Endometrium (tissue), 2 donors: ENCODE measurements at regions not wholly inside any gene's neighbourhood (a gene's known extent, or its start where the extent isn't known, plus 50 kb on each side); places are given as distances from the start of the nearest gene placed in this dataset.

Experiments used
- FAIRE-seq: peaks from 2 replicates; lab custom pipeline; 2012; peaks lifted over from hg19 to GRCh38; lab: Jason Lieb, UNC
- donor health status: control.
- donor health status: control.

GRCh38 chr10:131803860-131804425, 96.9 kb upstream of the PPP2R2D start:
- no peak for FAIRE-seq

DNA sequence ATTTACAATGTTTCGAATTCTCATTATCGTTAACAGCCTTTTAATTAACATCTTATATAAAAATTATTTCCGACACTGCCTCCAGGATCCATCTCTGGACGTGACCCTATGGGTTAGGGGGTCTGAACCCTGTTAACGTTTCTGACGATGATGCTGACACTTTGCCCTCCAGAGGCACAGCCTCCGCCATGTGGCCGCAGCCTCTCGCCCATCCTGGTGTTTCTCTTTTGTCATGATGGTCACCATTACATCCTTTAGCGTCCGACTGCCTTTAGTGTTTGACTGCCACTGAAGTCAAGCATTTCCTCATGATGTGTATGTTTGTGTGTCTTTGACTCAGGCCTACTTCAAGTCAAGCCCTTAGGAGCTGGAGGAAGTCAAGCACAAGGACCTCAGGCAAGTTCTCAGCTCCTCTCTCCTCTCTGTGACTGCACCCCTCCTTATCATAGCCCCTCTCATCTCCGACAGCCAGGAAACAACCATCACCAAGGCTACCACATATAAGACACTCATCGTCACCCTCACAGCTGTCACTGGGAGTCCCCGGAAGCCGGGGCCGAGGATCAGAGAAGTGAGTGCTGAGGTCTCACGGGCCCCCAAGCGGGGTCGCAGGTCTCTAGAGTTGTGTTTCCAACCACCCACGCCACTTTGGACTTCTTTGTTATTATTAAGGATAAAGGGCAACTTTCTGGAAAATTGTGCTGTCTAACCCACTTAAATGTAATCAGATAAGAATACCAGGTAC, 96.1 kb upstream of the PPP2R2D start:
- no peak for FAIRE-seq

DNA sequence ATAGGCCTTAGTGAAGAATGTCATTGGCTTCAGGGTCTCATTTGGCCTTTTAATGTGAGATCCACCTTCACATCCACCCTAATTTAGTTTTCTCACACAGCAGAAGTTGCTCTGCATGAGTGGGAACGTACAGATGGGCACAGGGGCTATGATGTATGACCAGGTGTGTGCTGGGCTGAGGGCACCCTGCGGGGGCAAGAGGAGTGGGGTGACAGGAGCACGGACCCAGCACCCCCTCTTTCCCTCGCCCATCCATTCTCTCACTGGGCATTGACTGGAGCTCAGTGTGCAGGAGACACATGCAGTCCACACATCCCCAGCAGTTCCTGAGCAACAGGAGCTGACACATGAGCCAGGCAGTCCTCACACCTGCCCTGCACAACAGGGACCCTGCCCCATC, 95.1 kb upstream of the PPP2R2D start:
- FAIRE-seq, result no peak

DNA sequence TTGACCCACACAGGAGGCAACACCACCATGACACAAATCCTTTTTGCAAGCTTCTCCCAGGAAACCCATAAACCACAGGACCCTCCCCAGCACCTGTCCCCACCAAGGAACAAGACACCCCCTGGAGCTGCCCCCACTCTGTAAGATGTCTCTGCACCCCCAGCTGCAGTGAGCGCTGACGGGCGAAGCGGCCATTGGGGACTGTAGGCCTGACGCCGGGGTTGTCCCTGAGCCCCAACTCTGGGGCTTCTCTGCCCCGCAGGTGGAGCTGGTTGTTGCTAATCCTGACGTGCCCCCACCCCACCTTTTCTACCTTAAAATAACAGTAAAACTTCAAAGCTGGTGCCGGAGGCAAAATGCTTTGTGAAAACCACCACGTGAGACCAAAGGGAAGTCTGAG, 94.7 kb upstream of the PPP2R2D start:
- no peak for FAIRE-seq

DNA sequence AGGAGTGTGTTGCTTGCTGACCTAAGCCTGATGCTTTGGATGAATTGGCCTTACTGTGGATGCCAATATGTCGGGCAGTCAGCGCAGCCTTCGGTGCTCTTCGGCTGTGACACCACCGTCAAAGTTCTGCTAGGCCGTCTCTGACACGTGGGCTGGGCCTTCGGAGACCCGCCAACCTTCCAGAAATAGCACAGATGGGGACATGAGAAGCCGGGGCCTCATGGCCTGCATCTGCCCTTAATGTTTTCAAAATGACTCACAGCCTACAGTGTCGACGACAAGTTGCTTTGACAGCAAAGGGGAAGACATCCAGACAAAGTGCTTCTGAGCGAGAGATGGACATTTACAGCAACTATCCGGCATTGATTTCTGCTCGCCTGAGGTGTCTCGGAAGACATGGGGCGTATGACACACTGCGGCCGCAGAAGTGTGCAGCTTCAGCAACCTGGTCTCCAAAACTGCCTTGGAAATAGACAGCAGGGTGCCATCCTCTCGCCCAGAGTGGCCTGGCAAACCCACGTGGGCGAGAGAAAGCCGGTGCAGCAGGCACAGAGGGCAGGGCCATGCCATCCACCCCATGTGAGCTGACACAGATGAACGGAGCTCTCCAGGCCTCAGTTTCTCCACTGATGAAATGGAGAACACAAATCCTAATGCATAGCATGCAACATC, 94.0 kb upstream of the PPP2R2D start:
- FAIRE-seq, result no peak

DNA sequence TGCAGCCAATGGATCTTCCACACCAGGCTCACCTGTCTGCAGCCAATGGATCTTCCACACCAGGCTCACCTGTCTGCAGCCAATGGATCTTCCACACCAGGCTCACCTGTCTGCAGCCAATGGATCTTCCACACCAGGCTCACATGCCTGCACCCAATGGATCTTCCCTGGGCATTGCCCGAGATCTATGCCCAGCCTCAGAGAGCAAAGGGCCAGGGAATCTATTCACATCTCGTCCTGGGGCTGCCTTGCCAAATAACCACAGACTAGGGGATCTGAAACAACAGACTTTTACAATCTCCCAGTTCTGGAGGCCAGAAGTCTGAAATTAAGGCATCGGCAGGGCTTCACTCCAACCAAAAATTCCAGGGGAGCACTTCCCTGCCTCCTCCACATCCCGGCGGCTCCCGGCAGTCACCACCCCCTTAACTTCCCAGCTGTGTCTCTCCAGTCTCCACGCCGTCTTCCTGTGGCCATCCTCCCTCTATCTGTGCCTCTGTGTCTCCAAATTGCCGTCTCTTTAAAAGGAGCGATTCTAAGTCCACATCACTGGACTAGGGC, 92.4 kb upstream of the PPP2R2D start:
- FAIRE-seq, result no peak

GRCh38 chr10:131810036-131810804, 90.6 kb upstream of the PPP2R2D start:
- no peak for FAIRE-seq

DNA sequence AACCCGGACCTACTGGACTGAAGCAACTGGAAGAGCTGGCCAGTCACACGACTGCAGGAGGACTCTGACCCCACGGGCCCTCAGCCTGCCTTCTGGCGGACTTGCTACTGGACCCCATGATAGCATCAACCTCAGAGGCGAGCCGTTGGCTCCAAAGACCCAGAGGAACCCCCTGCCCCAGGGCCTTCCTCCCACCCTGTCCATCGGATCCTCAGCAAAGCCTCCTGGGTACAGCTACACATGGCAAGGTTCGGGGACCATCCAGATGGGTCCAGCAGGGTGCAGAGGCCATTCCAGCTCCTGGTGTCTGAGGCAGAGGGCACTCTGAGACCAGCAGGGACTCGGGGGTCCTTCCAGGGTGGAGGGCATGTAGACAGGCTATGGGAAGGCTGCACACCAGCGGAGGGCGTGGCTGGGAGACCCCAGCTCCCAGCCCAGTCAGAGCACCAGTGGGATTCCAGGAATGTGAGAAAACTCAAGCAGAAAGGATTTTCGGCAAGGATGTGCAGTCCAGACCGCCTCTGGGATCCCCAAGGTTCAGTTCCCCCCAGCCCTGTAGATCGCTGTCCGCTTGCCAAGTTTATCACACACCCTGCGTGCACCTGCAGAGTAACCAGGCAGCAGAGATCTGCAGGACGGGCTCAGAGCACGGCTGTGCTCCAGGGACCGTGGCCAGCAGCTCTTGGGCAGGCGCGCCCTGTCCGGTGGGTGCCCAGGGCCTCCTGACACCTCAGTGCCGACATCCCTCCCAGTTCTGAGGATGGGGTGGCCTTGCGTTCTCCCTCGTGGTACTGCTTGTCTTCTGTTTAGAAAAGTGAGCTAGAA, 89.8 kb upstream of the PPP2R2D start:
- FAIRE-seq, result no peak

- FAIRE-seq, result no peak
Measured at GRCh38 chr10:131811630-131812403, 89.0 kb upstream of the PPP2R2D start.

DNA sequence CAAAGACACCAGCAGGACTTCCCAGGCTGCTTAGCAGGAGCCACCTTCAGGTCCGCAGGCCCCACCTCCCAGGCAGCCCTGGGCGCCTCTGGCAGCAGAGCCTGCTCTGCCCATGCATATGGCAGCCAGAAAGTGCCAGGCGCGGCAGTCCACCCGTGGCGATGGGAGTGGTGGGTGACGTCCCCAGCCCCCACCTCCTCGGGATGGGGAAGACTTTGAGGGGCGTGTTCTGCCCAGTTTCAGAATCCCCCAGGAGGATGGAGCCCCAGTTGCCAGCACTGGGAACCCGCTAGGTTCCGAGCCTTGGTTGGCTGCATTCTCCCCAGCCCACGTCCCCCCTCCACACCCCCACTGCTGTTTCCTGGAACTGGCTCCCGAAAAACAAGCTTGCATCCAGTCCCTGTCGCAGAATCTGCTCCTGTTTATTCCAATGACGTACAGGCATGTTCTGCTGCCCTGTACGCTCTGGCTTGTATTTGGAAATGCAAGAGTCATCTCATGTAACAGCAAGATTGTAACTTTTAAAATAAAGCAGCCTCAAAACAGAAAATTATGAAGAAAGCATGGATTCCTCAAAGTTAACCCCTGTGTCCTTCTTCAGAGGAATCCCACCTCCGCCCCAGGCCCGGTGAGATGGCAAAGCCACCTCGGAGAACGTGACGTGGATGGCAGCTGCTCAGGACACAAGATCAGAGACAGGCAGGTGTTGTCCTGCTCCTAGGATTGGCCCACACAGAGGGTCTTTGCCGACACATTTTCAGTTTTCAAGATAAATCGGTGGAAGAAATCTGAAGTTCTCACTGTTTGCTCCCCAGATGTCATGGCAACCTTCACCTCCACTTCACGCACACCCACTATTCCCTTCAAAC, 87.8 kb upstream of the PPP2R2D start:
- no peak for FAIRE-seq

DNA sequence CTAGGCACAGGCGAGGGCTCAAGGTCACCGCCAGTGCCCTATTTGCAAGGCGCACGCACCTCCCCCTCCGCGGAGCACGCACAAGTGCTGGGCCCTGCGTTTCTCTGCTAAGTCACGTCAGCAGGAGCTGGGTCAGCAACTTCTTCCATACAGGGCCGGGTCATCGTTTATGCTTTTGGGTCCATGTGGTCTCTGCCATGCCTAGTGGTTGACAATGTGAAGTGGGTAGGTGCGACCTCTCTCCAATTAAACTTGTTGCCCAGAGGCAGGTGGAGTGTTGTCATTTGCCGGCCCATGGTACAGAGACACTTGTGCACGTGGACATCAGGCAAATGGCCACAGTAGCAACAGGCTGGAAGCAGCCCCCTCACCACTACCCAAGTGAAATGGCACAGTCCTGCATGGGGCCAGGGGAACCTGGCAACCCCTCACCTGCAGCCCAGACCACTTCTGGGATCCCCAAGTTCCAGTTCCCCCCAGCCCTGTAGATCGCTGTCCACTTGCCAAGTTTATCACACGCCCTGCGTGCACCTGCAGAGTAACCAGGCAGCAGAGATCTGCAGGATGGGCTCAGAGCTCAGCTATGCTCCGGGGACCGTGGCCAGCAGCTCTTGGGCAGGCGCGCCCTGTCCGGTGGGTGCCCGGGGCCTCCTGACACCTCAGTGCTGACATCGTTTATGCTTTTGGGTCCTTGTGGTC, 86.1 kb upstream of the PPP2R2D start:
- no peak for FAIRE-seq

DNA sequence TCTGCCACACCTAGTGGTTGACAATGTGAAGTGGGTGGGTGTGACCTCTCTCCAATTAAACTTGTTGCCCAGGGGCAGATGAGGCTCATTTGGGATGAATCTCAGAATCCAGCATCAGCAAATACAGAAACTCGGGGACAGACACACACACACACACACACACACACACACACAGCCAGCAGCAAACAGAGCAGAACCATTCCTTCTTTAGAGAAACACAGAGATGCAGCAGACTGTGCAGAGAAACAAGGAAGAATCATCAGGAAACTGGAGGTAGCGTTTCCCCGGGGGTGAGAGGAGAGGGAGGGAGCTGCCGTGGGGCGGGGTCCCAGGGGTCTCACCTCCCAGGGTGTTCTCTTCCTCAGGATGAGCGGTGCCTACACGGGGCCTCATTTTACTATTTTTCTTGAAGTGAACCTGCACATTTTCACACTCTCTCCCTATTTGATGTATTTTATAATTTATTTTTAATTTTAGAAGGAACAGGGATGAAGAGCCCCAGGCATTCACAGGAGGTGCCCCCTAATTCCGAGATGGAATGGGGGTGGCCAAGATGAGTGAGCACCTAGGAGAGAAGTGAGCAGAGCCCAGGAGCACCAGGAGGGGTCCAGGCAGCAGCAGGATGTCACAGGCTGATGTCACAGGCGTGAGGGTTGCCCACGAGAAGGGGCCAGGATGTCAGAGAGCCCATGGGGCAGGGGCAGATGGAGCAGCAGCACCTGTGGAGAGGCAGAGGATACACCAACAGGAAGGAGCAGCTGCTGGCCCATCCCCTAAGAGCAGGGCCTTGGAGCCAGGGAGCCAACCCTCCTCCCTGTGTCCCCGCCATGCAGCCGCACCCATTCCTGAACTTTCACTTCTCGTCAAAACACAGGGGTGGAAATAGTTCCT, 85.3 kb upstream of the PPP2R2D start:
- no peak for FAIRE-seq

DNA sequence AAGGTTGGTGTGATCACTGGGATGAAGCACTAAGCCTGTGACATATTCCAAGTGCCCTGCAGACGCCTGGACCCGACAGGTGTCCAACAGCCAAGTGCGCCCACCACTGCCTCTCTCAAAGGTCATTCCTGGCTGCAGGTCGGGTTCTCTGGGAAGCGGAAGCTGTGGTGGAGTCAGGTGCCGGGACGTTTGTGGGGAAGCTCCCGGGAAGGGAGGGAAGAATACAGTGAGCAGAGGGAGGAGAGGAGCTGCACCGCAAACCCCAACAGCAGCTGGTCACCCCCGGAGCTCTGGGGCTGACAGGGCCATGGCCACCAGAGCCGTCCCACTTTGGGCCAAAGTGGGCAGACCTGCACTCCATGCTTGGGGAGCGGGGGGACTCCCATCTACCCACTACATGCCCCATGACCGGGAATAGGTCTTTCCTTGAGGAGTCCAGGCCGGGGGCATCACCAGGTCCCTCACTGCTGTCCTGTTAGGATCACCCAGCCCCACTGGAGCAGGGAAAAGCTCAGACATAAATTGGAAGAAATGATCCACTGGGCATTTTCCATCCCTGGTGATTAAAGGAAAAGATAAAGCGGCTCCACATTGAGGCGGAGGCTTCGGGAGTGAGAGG, 84.5 kb upstream of the PPP2R2D start:
- FAIRE-seq, result no peak

- FAIRE-seq, result no peak
Measured at GRCh38 chr10:131816941-131817700, 83.7 kb upstream of the PPP2R2D start.

DNA sequence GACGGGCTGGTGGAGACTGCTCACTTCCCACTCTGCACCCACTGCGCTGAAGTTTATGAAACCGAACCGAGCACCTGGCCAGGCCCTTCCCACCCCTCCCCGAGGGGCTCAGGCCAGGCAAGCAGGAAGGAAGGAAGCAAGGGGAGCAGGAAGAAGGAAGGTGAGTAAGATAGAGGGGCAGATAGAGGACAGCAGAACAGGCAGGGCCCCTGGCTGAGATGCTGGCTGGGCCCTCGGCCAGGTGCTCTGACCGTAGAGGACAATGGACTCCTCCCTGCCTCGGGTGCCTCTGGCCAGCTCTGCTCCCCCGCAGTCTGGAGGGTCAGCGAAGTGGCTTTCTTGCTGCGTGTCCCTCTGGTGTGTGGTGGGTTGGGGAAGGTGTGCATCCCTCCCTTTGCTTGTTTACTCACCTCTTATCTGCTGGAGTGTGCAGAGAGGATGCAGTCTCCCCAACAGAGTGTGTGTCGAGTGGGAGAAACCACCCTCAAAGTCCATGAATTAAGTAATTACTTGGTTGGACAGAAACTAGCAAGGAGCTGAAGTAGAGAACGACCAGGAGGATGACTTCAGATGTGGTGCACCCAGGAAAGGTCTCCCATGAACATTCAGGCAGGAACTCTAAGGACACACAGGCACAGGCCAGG, 82.8 kb upstream of the PPP2R2D start:
- no peak for FAIRE-seq

DNA sequence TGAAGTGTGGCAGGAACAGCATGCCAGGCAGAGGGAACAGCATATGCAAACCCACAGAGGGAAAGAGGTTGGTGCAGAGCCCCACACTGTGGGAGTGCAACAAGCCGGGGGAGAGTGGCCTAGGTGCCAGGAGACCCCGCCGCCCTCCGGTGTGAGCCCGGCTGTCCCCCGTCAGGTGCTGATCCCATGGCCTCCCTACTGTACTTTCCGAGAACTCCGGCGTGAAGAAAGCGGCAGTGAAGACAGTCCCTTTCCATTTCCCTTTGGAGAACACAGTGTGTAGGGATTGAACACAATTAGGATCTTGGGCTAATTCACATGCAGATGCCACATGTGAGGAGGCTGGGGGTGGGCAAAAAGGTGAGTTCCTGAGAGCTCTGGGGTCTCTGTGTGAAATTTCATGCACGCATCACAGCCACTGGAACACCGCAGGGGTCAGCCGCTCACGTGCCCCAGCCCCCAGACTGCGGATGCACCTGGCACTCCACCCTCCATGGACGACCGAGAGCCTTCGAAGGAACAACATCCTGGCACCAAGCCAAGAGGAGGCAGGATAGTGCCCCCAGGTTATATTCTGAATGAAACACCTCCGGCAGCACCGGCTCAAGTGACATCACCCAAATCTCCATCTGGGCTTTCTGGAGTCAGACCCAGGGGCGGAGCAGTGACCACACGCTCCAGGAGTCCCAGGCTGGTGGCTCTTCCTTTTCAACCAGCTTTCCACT, 82.1 kb upstream of the PPP2R2D start:
- FAIRE-seq, result no peak
